ENCODE measurements at regions not wholly inside any gene's neighbourhood (a gene's known extent, or its start where the extent isn't known, plus 50 kb on each side); places are given as distances from the start of the nearest gene placed in this dataset.
"Not testable (repeated sequence)": the region's sequence is repeated elsewhere in the genome, so short reads cannot be mapped to it uniquely, and the experiment has no call there.

GRCh38 chr5:28602429-28602828 lies 1564.0 kb upstream of the CDH9 start:
- Histone ChIP-seq H3K4me3 (ENCODE audit: low read depth, low read length, poor library complexity, severe bottlenecking) (no peak overlapping the region), H4K20me1 (ENCODE audit: insufficient read depth, low read length) (no peaks in the 10 kb centered on the region), H3K9me2 (ENCODE audit: insufficient read depth, low read length) (no peaks in the 10 kb centered on the region), H3K9me3 (ENCODE audit: low read length) (peaks cover 6% of the 10 kb centered on the region; the same call in 1 of the 2 replicates), H2AFZ (ENCODE audit: low read length) (no peak overlapping the region), H3K4me2 (ENCODE audit: low read length) (no peak overlapping the region), H3K4me1 (ENCODE audit: insufficient read depth, low read length, poor library complexity, severe bottlenecking) (no peaks in the 10 kb centered on the region), H3K36me3 (ENCODE audit: insufficient read depth, low read length) (no peaks in the 10 kb centered on the region), H3K79me2 (ENCODE audit: insufficient read depth, low read depth, low read length) (no peaks in the 10 kb centered on the region), H3K27ac (ENCODE audit: low read depth, low read length, poor library complexity, severe bottlenecking) (no peak overlapping the region)
- CTCF ChIA-PET (ENCODE audit: unreplicated experiment), result no interaction called here
- intact Hi-C loops (cut with micrococcal nuclease; ENCODE audit: unreplicated experiment), result no loop called here
- no TSS peak for BruUV-seq (replicated peaks)
- TF ChIP-seq EZH2phosphoT487 (IDR thresholded peaks at IDR 0.05; ENCODE audit: borderline replicate concordance, low read depth, low read length) (no peak), CTCF (conservative IDR thresholded peaks at IDR 0.05; ENCODE audit: low read length) (no peak)
- POLR2A ChIA-PET, result no interaction called here
- DNase-seq (ENCODE audit: low spot score), result no peak

GRCh38 chr5:28596707-28597106 lies 1558.3 kb upstream of the CDH9 start:
- H3K4me3 ChIP-seq (ENCODE audit: low read depth, low read length, poor library complexity, severe bottlenecking); H3K4me2 ChIP-seq (ENCODE audit: low read length); H3K27ac ChIP-seq (ENCODE audit: low read depth, low read length, poor library complexity, severe bottlenecking); CTCF ChIA-PET (ENCODE audit: unreplicated experiment); POLR2A ChIA-PET; BruUV-seq (replicated peaks); H3K79me2 ChIP-seq (ENCODE audit: insufficient read depth, low read depth, low read length); H3K4me1 ChIP-seq (ENCODE audit: insufficient read depth, low read length, poor library complexity, severe bottlenecking); H3K9me2 ChIP-seq (ENCODE audit: insufficient read depth, low read length); H4K20me1 ChIP-seq (ENCODE audit: insufficient read depth, low read length); H3K36me3 ChIP-seq (ENCODE audit: insufficient read depth, low read length); intact Hi-C loops (cut with micrococcal nuclease; ENCODE audit: unreplicated experiment); H3K9me3 ChIP-seq (ENCODE audit: low read length); H2AFZ ChIP-seq (ENCODE audit: low read length); DNase-seq (ENCODE audit: low spot score): not testable (repeated sequence)

- TF ChIP-seq EZH2phosphoT487 (IDR thresholded peaks at IDR 0.05; ENCODE audit: borderline replicate concordance, low read depth, low read length), result no peak
- TF ChIP-seq CTCF (conservative IDR thresholded peaks at IDR 0.05; ENCODE audit: low read length), result no peak
- intact Hi-C loops (cut with micrococcal nuclease; ENCODE audit: unreplicated experiment), result no loop called here
Observed at GRCh38 chr5:28580616-28581015, 1542.2 kb upstream of the CDH9 start.

More at GRCh38 chr5:28580616-28581015, 1542.2 kb upstream of the CDH9 start:
- ChIA-PET POLR2A (no interaction called here), CTCF (ENCODE audit: unreplicated experiment) (no interaction called here)
- H3K4me1 ChIP-seq (ENCODE audit: insufficient read depth, low read length, poor library complexity, severe bottlenecking), result no peaks in the 10 kb centered on the region
- H4K20me1 ChIP-seq (ENCODE audit: insufficient read depth, low read length), result no peaks in the 10 kb centered on the region
- no peak overlapping the region for H3K27ac ChIP-seq (ENCODE audit: low read depth, low read length, poor library complexity, severe bottlenecking)
- H2AFZ ChIP-seq (ENCODE audit: low read length), result no peak overlapping the region
- DNase-seq (ENCODE audit: low spot score), result no peak
- no peaks in the 10 kb centered on the region for H3K79me2 ChIP-seq (ENCODE audit: insufficient read depth, low read depth, low read length)
- H3K9me3 ChIP-seq (ENCODE audit: low read length), result no peaks in the 10 kb centered on the region; the same call in 1 of the 2 replicates
- BruUV-seq (replicated peaks), result no TSS peak
- H3K9me2 ChIP-seq (ENCODE audit: insufficient read depth, low read length), result no peaks in the 10 kb centered on the region
- H3K36me3 ChIP-seq (ENCODE audit: insufficient read depth, low read length), result no peaks in the 10 kb centered on the region
- H3K4me2 ChIP-seq (ENCODE audit: low read length), result no peak overlapping the region
- H3K4me3 ChIP-seq (ENCODE audit: low read depth, low read length, poor library complexity, severe bottlenecking), result no peak overlapping the region

All from OCI-LY7 (cell line).